ENCODE measurements at regions not wholly inside any gene's neighbourhood (a gene's known extent, or its start where the extent isn't known, plus 50 kb on each side); places are given as distances from the start of the nearest gene placed in this dataset.

DNA sequence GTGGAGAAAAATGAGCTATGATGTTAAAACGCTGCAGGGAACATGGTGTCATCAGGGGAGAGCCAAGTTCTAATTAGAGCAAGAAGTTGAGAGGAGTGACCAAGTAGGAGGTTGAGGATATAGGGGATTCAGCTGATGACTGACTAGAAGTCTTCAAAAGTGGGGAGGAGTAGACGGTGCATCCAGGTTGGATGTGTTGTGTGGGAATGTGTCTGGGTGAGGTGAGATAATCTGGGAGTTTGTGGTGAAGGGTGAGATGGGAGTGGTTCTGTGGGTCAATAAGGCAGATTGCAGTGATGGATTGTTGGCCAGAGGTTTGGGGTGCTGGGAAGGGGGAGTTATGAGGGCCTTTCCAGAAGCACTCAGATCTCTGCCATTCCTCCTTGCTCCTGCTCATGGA is 72.0 kb upstream of the IRF2BP2 start:
- TF ChIP-seq, protein P1, sequence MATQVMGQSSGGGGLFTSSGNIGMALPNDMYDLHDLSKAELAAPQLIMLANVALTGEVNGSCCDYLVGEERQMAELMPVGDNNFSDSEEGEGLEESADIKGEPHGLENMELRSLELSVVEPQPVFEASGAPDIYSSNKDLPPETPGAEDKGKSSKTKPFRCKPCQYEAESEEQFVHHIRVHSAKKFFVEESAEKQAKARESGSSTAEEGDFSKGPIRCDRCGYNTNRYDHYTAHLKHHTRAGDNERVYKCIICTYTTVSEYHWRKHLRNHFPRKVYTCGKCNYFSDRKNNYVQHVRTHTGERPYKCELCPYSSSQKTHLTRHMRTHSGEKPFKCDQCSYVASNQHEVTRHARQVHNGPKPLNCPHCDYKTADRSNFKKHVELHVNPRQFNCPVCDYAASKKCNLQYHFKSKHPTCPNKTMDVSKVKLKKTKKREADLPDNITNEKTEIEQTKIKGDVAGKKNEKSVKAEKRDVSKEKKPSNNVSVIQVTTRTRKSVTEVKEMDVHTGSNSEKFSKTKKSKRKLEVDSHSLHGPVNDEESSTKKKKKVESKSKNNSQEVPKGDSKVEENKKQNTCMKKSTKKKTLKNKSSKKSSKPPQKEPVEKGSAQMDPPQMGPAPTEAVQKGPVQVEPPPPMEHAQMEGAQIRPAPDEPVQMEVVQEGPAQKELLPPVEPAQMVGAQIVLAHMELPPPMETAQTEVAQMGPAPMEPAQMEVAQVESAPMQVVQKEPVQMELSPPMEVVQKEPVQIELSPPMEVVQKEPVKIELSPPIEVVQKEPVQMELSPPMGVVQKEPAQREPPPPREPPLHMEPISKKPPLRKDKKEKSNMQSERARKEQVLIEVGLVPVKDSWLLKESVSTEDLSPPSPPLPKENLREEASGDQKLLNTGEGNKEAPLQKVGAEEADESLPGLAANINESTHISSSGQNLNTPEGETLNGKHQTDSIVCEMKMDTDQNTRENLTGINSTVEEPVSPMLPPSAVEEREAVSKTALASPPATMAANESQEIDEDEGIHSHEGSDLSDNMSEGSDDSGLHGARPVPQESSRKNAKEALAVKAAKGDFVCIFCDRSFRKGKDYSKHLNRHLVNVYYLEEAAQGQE (IDR thresholded peaks at IDR 0.05; ENCODE audit: insufficient replicate concordance, low read depth) = no peak
- TF ChIP-seq SPI1 (IDR thresholded peaks at IDR 0.05; ENCODE audit: borderline replicate concordance, low read depth) (no peak), POLR2AphosphoS5 (IDR thresholded peaks at IDR 0.05; ENCODE audit: low read depth) (no peak), GABPA (IDR thresholded peaks at IDR 0.05; ENCODE audit: low read depth) (no peak)
- TF ChIP-seq, protein P2, sequence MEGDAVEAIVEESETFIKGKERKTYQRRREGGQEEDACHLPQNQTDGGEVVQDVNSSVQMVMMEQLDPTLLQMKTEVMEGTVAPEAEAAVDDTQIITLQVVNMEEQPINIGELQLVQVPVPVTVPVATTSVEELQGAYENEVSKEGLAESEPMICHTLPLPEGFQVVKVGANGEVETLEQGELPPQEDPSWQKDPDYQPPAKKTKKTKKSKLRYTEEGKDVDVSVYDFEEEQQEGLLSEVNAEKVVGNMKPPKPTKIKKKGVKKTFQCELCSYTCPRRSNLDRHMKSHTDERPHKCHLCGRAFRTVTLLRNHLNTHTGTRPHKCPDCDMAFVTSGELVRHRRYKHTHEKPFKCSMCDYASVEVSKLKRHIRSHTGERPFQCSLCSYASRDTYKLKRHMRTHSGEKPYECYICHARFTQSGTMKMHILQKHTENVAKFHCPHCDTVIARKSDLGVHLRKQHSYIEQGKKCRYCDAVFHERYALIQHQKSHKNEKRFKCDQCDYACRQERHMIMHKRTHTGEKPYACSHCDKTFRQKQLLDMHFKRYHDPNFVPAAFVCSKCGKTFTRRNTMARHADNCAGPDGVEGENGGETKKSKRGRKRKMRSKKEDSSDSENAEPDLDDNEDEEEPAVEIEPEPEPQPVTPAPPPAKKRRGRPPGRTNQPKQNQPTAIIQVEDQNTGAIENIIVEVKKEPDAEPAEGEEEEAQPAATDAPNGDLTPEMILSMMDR (IDR thresholded peaks at IDR 0.05; ENCODE audit: insufficient read depth, low read length) = no peak
- no peaks in the 10 kb centered on the region for H3K27me3 ChIP-seq (ENCODE audit: insufficient read depth, poor library complexity, severe bottlenecking)
- H3K4me3 ChIP-seq (replicated peaks; ENCODE audit: insufficient read depth, low read length) = no peak overlapping the region
- DNase-seq (ENCODE audit: low read depth in 1 of 2, low spot score in 1 of 2) = no peak
- H3K27ac ChIP-seq (replicated peaks) = no peak overlapping the region

DNA sequence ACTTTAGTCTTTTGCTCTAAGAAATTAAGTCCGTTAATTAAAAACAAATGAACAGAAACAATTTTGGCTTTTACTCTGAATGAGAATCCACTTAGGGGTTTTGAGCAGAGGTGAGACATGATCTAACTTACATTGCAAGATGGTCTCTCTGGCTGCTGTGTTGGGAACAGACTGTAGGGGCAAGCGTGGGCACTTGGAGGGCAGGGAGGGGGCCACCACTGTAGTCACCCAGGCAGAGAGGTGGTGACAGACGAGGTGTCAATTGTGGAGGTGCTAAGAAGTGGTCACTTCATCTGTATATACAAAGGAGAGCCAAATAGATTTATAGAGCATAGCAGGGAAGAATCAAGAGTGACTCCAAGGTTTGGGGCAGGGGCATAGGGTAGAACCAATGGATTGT is 71.1 kb upstream of the IRF2BP2 start:
- DNase-seq (ENCODE audit: low read depth in 1 of 2, low spot score in 1 of 2) = no peak
- TF ChIP-seq, protein P1 (IDR thresholded peaks at IDR 0.05; ENCODE audit: insufficient replicate concordance, low read depth) = no peak
- TF ChIP-seq, protein P2 (IDR thresholded peaks at IDR 0.05; ENCODE audit: insufficient read depth, low read length) = no peak
- TF ChIP-seq POLR2AphosphoS5 (IDR thresholded peaks at IDR 0.05; ENCODE audit: low read depth) (no peak), GABPA (IDR thresholded peaks at IDR 0.05; ENCODE audit: low read depth) (no peak), SPI1 (IDR thresholded peaks at IDR 0.05; ENCODE audit: borderline replicate concordance, low read depth) (no peak)
- Histone ChIP-seq H3K27me3 (ENCODE audit: insufficient read depth, poor library complexity, severe bottlenecking) (no peaks in the 10 kb centered on the region), H3K27ac (replicated peaks) (no peak overlapping the region), H3K4me3 (replicated peaks; ENCODE audit: insufficient read depth, low read length) (no peak overlapping the region)

DNA sequence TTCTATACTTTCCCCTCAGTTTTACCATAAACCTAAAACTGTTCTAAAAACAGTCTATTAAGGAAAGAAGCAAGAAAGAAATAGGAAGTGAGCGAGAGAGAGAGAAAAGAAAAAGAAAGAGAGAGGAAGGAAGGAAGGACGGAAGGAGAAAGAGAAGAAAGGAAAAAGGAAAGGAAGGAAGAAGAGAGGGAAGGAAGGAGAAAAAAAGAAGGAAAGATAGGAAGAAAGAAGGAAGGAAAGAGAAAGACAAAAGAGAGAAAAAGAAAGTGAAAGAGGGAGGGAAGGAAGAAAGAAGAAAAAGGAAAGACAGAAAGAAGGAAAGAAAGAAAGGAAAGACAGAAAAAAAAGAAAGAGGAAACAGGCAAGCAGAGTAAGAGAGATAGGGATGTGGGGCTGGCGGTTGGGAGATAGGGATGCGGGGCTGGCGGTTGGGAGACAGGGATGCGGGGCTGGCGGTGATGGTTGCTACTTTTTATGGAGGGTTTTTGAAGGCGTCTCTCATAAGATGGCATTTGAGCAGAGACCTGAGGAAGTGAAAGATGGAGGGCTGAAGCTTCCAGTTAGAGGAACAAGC is 70.4 kb upstream of the IRF2BP2 start:
- no peak overlapping the region for H3K27ac ChIP-seq (replicated peaks)
- H3K4me3 ChIP-seq (replicated peaks; ENCODE audit: insufficient read depth, low read length) = no peak overlapping the region
- TF ChIP-seq SPI1 (IDR thresholded peaks at IDR 0.05; ENCODE audit: borderline replicate concordance, low read depth) = no peak
- TF ChIP-seq, protein P2 (IDR thresholded peaks at IDR 0.05; ENCODE audit: insufficient read depth, low read length) = no peak
- TF ChIP-seq, protein P1 (IDR thresholded peaks at IDR 0.05; ENCODE audit: insufficient replicate concordance, low read depth) = no peak
- no peak for TF ChIP-seq GABPA (IDR thresholded peaks at IDR 0.05; ENCODE audit: low read depth)
- TF ChIP-seq POLR2AphosphoS5 (IDR thresholded peaks at IDR 0.05; ENCODE audit: low read depth) = no peak
- H3K27me3 ChIP-seq (ENCODE audit: insufficient read depth, poor library complexity, severe bottlenecking) = no peaks in the 10 kb centered on the region
- DNase-seq (ENCODE audit: low read depth in 1 of 2, low spot score in 1 of 2) = no peak

All from HL-60 (cell line).